HG02973 (cell line): ENCODE measurements at regions not wholly inside any gene's neighbourhood (a gene's known extent, or its start where the extent isn't known, plus 50 kb on each side); places are given as distances from the start of the nearest gene placed in this dataset.
A peak's percentile ranks its signal among the peaks of the same experiment; 100 is the strongest.

Source experiments
- ATAC-seq: cut with Tn5 transposase; IDR thresholded peaks from one replicate; pipeline ENCODE4 v1.9.1; 2021; ENCODE audit warnings: moderate library complexity; ENCODE audit not compliant: unreplicated experiment

GRCh38 chr13:40206241-40207000 lies 460.0 kb downstream of the FOXO1 start:
- ATAC-seq, result peak; percentile 54

- ATAC-seq, result peak; percentile 50
These were observed 459.4 kb downstream of the FOXO1 start for GRCh38 chr13:40207001-40207478.

GRCh38 chr13:40208517-40208916 lies 457.9 kb downstream of the FOXO1 start:
- no peak for ATAC-seq

GRCh38 chr13:40210865-40211585 lies 455.4 kb downstream of the FOXO1 start:
- no peak for ATAC-seq

GRCh38 chr13:40211586-40211968 lies 454.9 kb downstream of the FOXO1 start:
- ATAC-seq, result no peak

- ATAC-seq, result no peak
These were observed 452.7 kb downstream of the FOXO1 start for GRCh38 chr13:40213779-40214178.

GRCh38 chr13:40215311-40215710 lies 451.1 kb downstream of the FOXO1 start:
- ATAC-seq, result no peak

GRCh38 chr13:40215747-40216146 lies 450.7 kb downstream of the FOXO1 start:
- ATAC-seq, result no peak

GRCh38 chr13:40217675-40218074 lies 448.8 kb downstream of the FOXO1 start:
- no peak for ATAC-seq

GRCh38 chr13:40220299-40220935 lies 446.0 kb downstream of the FOXO1 start:
- ATAC-seq, result no peak

GRCh38 chr13:40221131-40221459 lies 445.3 kb downstream of the FOXO1 start:
- no peak for ATAC-seq

- ATAC-seq, result no peak
These were observed 444.8 kb downstream of the FOXO1 start for GRCh38 chr13:40221460-40222201.

GRCh38 chr13:40223585-40223984 lies 442.9 kb downstream of the FOXO1 start:
- no peak for ATAC-seq

- ATAC-seq, result no peak
These were observed 437.9 kb downstream of the FOXO1 start for GRCh38 chr13:40228496-40228895.

- no peak for ATAC-seq
These were observed 437.5 kb downstream of the FOXO1 start for GRCh38 chr13:40228990-40229389.

- ATAC-seq, result no peak
These were observed 435.6 kb downstream of the FOXO1 start for GRCh38 chr13:40230833-40231266.

- no peak for ATAC-seq
These were observed 435.1 kb downstream of the FOXO1 start for GRCh38 chr13:40231311-40231710.

GRCh38 chr13:40231751-40232150 lies 434.7 kb downstream of the FOXO1 start:
- ATAC-seq, result no peak

GRCh38 chr13:40232311-40233040 lies 434.0 kb downstream of the FOXO1 start:
- no peak for ATAC-seq

- no peak for ATAC-seq
These were observed 432.7 kb downstream of the FOXO1 start for GRCh38 chr13:40233731-40234195.
